ENCODE measurements at regions not wholly inside any gene's neighbourhood (a gene's known extent, or its start where the extent isn't known, plus 50 kb on each side); places are given as distances from the start of the nearest gene placed in this dataset.
"Not testable (repeated sequence)": the region's sequence is repeated elsewhere in the genome, so short reads cannot be mapped to it uniquely, and the experiment has no call there.

- TF ChIP-seq, protein P1, sequence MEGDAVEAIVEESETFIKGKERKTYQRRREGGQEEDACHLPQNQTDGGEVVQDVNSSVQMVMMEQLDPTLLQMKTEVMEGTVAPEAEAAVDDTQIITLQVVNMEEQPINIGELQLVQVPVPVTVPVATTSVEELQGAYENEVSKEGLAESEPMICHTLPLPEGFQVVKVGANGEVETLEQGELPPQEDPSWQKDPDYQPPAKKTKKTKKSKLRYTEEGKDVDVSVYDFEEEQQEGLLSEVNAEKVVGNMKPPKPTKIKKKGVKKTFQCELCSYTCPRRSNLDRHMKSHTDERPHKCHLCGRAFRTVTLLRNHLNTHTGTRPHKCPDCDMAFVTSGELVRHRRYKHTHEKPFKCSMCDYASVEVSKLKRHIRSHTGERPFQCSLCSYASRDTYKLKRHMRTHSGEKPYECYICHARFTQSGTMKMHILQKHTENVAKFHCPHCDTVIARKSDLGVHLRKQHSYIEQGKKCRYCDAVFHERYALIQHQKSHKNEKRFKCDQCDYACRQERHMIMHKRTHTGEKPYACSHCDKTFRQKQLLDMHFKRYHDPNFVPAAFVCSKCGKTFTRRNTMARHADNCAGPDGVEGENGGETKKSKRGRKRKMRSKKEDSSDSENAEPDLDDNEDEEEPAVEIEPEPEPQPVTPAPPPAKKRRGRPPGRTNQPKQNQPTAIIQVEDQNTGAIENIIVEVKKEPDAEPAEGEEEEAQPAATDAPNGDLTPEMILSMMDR (IDR thresholded peaks at IDR 0.05; ENCODE audit: low read length): not testable (repeated sequence)
- not testable (repeated sequence) for TF ChIP-seq EZH2 (IDR thresholded peaks at IDR 0.05; ENCODE audit: borderline replicate concordance, low read length)
Measured at GRCh38 chr11:26940501-26940900, 53.4 kb upstream of the FIBIN start.
